HG03108 (cell line): ENCODE measurements at regions not wholly inside any gene's neighbourhood (a gene's known extent, or its start where the extent isn't known, plus 50 kb on each side); places are given as distances from the start of the nearest gene placed in this dataset.

Experiments
- ATAC-seq: cut with Tn5 transposase; IDR thresholded peaks from one replicate; pipeline ENCODE4 v1.9.1; 2021; ENCODE audit warnings: moderate library complexity; ENCODE audit not compliant: unreplicated experiment

GRCh38 chr5:74021126-74021525 is 395.1 kb downstream of the ARHGEF28 start:
- no peak for ATAC-seq

GRCh38 chr5:74020503-74020902 is 394.5 kb downstream of the ARHGEF28 start:
- no peak for ATAC-seq

- no peak for ATAC-seq
Measured at GRCh38 chr5:74019923-74020322, 393.9 kb downstream of the ARHGEF28 start.

- no peak for ATAC-seq
Measured at GRCh38 chr5:74017786-74018211, 391.8 kb downstream of the ARHGEF28 start.

GRCh38 chr5:74017112-74017511 is 391.1 kb downstream of the ARHGEF28 start:
- no peak for ATAC-seq

GRCh38 chr5:74016373-74016772 is 390.4 kb downstream of the ARHGEF28 start:
- no peak for ATAC-seq

GRCh38 chr5:74015716-74016115 is 389.7 kb downstream of the ARHGEF28 start:
- no peak for ATAC-seq

GRCh38 chr5:74013222-74013621 is 387.2 kb downstream of the ARHGEF28 start:
- no peak for ATAC-seq

GRCh38 chr5:74009502-74009901 is 383.5 kb downstream of the ARHGEF28 start:
- ATAC-seq = no peak

GRCh38 chr5:74007193-74007592 is 381.2 kb downstream of the ARHGEF28 start:
- no peak for ATAC-seq

- no peak for ATAC-seq
Measured at GRCh38 chr5:73999297-73999696, 373.3 kb downstream of the ARHGEF28 start.

- ATAC-seq = no peak
Measured at GRCh38 chr5:73998489-73998888, 372.5 kb downstream of the ARHGEF28 start.

GRCh38 chr5:73997960-73998359 is 372.0 kb downstream of the ARHGEF28 start:
- ATAC-seq = no peak

- ATAC-seq = no peak
Measured at GRCh38 chr5:73996151-73996755, 370.3 kb downstream of the ARHGEF28 start.

GRCh38 chr5:73994963-73995362 is 369.0 kb downstream of the ARHGEF28 start:
- no peak for ATAC-seq
